Spleen (tissue), 7 donors: ENCODE measurements at regions not wholly inside any gene's neighbourhood (a gene's known extent, or its start where the extent isn't known, plus 50 kb on each side); places are given as distances from the start of the nearest gene placed in this dataset.

Source experiments
- POLR2A ChIP-seq, 3 donors: fragments of 450-650 bp; IDR thresholded peaks; one replicate each; pipeline ENCODE4 v1.5.1; 2017; ENCODE audit warnings: antibody characterized with exemption in 3 of 3, mild to moderate bottlenecking in 1 of 3
- POLR2AphosphoS5 ChIP-seq, 3 donors: sonication (generic); formaldehyde crosslinking; IDR thresholded peaks; one replicate each; pipeline ENCODE4 v1.5.1; 2017; ENCODE audit warnings: antibody characterized with exemption in 3 of 3
- TF ChIP-seq, protein P1 (sequence below), 11 experiments: fragments of 200-600 bp in 7 of 11; fragments of 450-650 bp in 4 of 11; sonication (generic) in 4 of 11; IDR thresholded peaks in 8 of 11; conservative IDR thresholded peaks in 3 of 11; 1 replicate in 7 of 11; 2 replicates in 4 of 11; pipeline versions ENCODE4 v1.4.0 to v1.8.0; 2016 to 2021; ENCODE audit warnings: antibody characterized with exemption in 11 of 11, inconsistent platforms in 4 of 11, mild to moderate bottlenecking in 1 of 11
- donor health status: DM: no; HTN: no; CAD: no; lungs with moderate emphysema.
- donor health status: DM: no; HTN: no; CAD: no.
- donor health status: DM: no; HTN: no; CAD: no.

DNA sequence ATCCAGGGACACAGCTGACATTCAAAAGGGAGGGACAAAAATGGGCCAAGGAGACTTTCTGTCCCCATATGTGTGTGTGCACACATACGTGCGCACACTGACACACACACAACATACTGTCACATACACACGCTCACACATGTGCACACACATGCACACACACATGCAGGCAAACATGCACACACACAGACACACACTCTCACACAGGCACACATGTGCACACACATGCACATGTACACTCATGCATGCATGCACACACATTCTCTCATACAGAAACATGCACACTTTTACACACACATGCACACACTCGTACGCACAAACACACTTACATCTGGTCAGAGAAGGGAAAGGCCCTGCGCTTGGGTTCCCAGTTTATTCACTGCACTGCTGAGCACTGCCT, 155.1 kb upstream of the MKI67 start:
- TF ChIP-seq POLR2A (IDR thresholded peaks at IDR 0.05) (no peak), POLR2AphosphoS5 (IDR thresholded peaks at IDR 0.05) (no peak)
- TF ChIP-seq, protein P1, sequence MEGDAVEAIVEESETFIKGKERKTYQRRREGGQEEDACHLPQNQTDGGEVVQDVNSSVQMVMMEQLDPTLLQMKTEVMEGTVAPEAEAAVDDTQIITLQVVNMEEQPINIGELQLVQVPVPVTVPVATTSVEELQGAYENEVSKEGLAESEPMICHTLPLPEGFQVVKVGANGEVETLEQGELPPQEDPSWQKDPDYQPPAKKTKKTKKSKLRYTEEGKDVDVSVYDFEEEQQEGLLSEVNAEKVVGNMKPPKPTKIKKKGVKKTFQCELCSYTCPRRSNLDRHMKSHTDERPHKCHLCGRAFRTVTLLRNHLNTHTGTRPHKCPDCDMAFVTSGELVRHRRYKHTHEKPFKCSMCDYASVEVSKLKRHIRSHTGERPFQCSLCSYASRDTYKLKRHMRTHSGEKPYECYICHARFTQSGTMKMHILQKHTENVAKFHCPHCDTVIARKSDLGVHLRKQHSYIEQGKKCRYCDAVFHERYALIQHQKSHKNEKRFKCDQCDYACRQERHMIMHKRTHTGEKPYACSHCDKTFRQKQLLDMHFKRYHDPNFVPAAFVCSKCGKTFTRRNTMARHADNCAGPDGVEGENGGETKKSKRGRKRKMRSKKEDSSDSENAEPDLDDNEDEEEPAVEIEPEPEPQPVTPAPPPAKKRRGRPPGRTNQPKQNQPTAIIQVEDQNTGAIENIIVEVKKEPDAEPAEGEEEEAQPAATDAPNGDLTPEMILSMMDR (IDR thresholded peaks at IDR 0.05 in 8 of 11, conservative IDR thresholded peaks at IDR 0.05 in 3 of 11): no peak
